RPMI7951 (cell line): ENCODE measurements at regions not wholly inside any gene's neighbourhood (a gene's known extent, or its start where the extent isn't known, plus 50 kb on each side); places are given as distances from the start of the nearest gene placed in this dataset.
"Not testable (repeated sequence)": the region's sequence is repeated elsewhere in the genome, so short reads cannot be mapped to it uniquely, and the experiment has no call there.

Experiments
- DNase-seq: peaks from one replicate; pipeline ENCODE4 v3.0.0-alpha.2; 2012; ENCODE audit warnings: low read depth

DNA sequence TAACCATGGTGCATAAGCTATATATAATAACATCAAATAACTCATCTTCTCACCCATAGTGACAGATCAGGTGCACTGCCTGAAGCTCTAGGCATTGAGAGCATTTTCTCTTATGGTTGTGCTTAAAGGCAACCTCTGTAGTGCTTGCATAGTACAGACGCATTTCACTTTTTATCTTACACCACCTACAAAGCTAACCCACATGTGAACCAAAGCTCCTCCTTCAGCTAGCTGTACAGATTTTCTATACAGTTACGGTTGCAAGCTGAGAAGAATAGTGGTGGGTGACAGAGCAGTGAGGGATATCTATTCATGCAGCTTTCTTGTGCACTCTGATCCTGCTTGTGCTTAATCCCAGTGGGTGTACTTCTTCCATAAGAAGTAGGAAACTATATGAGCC is 1525.2 kb downstream of the STIM2 start:
- DNase-seq: no peak

DNA sequence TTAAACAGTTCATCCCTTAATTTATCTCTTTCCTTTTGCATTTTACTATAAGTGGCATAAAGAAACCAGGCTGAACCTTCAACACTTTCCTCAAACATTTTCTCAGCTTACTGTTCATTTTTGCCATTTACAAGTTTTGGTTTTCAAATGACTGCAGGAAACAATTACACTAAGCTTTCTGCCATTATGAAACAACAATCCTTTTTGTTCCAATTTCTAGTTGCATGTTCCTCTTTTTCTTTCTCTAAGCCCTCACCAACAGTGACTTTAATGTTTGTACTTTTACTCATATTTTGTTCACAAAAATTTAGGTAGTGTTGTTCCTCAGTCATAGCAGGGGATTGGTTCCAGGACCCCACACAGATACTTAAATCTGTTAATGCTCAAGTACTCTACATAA is 1526.1 kb downstream of the STIM2 start:
- no peak for DNase-seq

GRCh38 chr4:28388471-28388870 is 1527.8 kb downstream of the STIM2 start:
- DNase-seq: no peak

DNA sequence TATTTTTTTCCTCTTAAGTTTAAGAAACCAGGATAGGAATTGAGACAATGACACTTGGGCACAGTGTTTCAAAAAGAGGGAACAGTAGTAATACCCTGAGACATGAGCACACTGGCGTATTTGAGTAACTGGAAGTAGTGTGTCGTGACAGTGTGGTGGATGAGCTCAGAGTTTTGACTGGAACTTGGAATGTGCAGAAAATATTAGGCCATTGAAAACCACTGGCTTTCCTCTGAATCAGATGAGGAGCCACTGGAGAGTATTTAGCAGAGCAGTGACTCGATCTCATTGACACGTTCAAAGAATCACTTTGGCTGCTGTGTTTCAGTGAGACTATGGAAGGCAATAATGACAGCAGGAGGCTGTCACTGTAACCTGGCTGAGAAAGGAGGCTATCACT is 1531.2 kb downstream of the STIM2 start:
- DNase-seq: no peak

DNA sequence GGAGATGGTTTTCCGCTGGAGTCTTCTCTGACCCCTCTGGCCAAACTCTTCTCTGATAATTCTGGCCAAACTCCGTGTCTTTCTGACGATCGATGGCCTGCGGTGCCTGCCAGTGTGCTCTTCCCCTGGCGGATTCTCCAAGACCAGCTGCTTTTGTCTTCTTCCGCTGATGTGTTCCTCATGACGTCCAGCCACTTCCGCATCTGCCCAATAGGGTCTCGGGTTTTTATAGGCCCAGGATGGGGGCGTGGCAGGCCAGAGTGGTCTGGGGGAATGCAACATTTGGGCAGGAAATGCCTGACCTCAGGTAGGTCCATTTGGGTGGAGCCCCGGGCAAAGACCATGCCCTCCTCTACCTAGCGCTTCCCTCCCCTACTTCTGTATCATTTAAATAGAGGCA is 1542.1 kb downstream of the STIM2 start:
- peak; percentile 46 for DNase-seq

GRCh38 chr4:28421221-28421620 is 1560.6 kb downstream of the STIM2 start:
- DNase-seq: no peak

DNA sequence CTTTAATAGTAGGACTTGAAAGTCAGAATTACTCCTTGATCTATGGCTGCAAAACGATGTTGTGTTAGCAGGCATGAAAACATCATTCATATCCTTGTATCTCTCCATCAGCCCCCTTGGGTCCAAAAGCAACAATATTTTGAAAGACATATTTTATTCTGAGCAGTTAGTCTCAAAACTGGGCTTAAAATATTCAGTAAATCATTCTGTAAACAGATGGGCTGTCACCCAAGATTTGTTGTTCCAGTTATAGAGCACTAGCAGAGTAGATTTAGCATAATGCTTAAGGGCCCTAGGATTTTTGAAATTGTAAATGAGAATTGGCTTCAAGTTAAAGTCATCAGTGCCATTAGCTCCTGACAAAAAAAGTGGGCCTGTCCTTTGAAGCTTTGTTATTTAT is 1565.6 kb downstream of the STIM2 start:
- DNase-seq: no peak

GRCh38 chr4:28427306-28428085 is 1566.9 kb downstream of the STIM2 start:
- peak; percentile 1 for DNase-seq

GRCh38 chr4:28432348-28433025 is 1571.8 kb downstream of the STIM2 start:
- no peak for DNase-seq

DNA sequence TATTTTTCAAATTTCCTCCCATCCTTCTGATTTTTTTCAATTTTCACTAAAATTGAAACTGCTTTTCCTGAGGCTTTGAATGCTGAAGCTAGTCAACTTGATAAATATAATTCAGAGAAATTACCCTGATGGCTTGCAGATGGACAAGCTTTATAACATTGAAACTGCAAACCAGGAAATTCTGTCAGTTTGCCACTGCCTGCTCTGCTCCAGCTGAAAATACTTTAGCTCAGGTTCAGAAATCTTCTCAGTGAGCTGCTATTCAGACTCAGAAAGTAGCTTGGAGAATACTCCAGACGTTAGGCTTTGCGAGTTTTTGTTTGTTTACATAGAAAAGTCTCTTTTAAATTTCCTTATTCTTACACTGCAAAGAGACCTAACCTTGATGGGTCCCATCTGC is 1574.7 kb downstream of the STIM2 start:
- no peak for DNase-seq

DNA sequence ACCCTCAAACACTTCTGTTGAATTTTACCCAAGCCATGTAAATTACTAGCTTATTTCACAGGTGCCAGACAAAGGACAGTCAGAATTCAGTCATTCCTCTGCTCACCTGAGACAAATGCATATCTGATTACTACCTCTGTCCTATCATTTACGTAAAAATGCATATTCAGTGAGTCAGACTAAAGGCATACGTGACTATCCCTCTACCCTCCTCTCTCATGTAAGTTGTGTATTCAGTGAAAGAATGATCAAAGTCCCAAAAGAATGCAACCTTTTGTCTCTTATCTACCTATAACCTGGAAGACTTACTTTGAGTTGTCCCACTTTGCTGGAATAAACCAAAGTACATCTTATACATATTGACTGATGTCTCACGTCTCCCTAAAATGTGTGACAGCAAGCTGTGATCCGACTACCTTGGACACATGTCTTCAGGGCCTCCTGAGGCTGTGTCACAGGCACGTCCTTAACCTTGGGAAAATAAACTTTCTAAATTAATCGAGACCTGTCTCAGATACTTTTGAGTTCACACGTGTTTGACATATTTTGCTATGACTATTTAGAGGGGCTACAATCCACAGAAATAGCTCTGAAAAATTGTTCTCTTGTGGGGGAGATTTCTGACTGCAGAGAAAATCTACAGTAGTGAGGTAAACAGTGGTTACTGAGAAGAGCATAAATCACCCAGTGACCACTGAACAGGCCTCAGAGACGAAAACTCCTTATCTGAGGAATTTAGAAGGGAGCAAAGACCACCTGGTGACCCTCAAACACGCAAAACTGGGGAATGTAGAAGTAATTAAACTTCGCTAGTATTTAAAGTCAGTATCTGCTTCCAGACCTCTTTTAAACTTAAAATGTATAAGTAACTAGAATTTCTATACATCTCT is 1575.8 kb downstream of the STIM2 start:
- DNase-seq: no peak

- DNase-seq: no peak
Measured at GRCh38 chr4:28443371-28443770, 1582.7 kb downstream of the STIM2 start.

DNA sequence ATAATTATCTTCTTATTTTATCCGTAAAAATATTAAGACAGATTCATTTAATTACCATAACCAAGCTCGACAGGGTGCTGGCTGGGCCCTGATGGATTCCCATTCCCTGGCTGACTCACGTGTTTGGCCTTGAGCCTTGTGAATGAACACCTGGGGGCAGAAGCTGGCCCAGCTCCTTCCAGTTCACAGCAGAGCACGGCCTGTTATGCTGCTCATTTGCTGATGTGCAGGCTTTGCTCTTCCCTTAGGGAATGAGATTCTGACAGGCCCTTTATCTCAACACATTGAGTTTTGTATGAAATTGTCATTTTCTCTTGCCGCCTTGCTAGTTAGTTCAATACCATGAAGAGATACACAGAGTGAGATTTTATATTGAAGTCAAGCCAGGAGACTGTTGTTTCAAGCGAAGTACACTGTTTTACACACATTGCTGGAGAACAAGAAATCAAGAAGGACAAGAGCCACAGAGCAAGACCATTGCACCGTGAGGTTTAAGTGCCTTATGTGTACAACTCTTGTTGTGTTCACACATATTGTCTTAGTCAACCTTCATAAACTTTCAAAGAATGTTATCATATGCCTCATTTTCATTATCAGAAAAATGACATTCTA is 1583.3 kb downstream of the STIM2 start:
- DNase-seq: peak; percentile 40

DNA sequence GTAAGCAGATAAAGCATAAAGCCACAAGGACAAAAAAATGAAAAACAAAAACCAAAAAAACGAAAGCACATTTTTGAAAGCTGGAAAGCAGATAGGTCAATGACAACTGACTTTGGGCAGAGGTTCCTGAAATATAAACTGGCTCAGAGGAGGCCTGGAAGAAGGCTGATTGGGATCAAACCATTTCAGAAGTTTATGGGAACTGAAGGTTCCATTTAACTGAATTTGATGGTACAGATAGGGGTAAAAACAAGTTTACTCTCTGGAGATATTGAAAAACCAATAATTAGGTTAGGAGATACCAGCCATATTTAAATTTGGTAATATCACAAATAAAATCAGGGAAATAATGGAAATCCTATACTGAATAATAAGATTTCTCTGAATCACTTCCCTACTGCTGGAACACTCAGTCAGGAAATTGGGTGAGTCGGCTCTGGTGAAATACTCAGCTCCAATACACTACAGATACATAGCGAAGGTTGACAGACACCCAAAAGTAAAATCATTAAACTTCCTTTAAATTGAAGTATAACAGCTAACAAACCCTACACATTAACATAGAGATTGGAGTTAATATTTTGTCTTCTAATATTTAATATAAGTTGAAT is 1584.3 kb downstream of the STIM2 start:
- no peak for DNase-seq

GRCh38 chr4:28449085-28449484 is 1588.4 kb downstream of the STIM2 start:
- DNase-seq: peak; percentile 1

- DNase-seq: no peak
Measured at GRCh38 chr4:28451346-28451745, 1590.7 kb downstream of the STIM2 start.

DNA sequence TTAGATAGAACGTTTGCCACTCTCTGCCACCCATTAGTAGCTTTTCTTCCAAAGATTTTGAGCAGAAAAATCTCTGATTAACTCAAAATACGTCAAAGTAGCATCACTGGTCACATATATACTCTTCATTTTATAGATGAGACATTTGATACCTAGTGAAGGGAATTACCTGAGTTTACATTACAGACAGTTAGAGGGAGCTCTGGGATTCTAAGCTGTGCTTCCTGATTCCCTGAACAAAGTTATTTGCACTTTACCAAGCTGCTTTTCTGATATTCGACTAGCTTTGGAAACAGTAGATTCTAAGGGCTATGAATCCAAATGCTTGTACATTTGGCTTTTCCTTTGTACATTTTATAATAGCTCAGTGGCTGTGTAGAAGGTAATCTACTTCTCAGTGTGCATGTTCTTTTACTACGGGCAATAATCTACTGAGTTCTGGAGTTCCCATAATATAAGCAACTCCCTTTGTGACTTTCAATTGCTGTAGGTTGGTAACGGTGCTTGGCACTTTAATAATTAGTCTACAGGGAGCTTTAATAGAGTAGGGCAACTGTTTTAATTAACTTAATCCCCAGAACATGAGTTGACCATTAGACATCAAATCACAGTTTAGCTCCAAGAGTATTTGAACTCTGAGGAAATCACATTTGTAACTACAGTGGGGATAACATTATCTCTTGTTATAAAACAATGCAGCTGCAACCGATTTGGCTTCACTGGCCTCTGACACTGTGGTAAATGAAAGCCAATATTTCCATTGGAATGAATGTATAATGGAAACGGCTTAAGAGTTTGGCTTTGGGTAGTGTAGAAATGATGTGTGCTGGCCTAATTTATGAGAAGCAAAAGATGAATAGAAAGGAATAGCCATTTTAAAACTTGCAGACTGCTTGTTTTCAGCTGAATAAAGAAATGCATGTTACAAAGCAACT is 1602.4 kb downstream of the STIM2 start:
- no peak for DNase-seq

DNA sequence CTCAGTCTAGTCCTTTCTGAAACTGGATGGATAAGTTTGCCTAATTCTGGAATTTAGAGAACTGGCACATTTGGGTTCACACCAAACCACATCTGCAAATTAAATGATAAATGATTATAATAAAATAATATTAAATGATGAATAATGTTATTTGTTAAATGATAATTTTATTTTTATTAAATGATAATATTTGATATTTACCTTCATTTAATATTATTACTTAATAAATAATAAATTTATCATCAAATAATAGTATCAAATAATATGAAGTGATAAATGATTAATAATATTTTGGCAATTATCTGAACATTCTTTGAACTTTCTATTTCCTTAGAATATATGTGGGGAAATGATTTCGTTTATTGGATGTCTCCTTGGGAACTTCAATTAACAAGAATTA is 1604.2 kb downstream of the STIM2 start:
- no peak for DNase-seq

GRCh38 chr4:28466886-28467285 is 1606.2 kb downstream of the STIM2 start:
- not testable (repeated sequence) for DNase-seq

GRCh38 chr4:28469387-28469786 is 1608.7 kb downstream of the STIM2 start:
- no peak for DNase-seq
